Brain microvascular endothelial cell (primary cell): ENCODE measurements at regions not wholly inside any gene's neighbourhood (a gene's known extent, or its start where the extent isn't known, plus 50 kb on each side); places are given as distances from the start of the nearest gene placed in this dataset.

Experiments used
- DNase-seq: peaks from one replicate; pipeline ENCODE4 v3.0.0-alpha.2; 2020
- H3K27ac ChIP-seq: fragments of 250-450 bp; sonication (Bioruptor Pico); 2 replicates; pipeline ENCODE4 v1.5.1; 2020; ENCODE audit warnings: mild to moderate bottlenecking, moderate library complexity
- H3K27me3 ChIP-seq: fragments of 250-450 bp; sonication (Bioruptor Pico); replicated peaks from 2 replicates; pipeline ENCODE4 v1.5.1; 2020; ENCODE audit warnings: mild to moderate bottlenecking
- H3K36me3 ChIP-seq: fragments of 250-450 bp; sonication (Bioruptor Pico); replicated peaks from 2 replicates; pipeline ENCODE4 v1.5.1; 2020; ENCODE audit warnings: mild to moderate bottlenecking
- H3K4me3 ChIP-seq: 2 replicates; pipeline ENCODE4 v1.5.1; 2011; ENCODE audit warnings: low read depth, mild to moderate bottlenecking, control low read depth, low read length, moderate library complexity
- CTCF ChIP-seq: IDR thresholded peaks from 2 replicates; pipeline ENCODE4 v1.5.1; 2011; ENCODE audit warnings: low read depth, mild to moderate bottlenecking, moderate library complexity, low read length, control low read depth, inconsistent platforms; ENCODE audit errors: missing control alignments
- in situ Hi-C: cut with HindIII; loops from 2 replicates; pipeline ENCODE4 v1.10.0; 2017; ENCODE audit warnings: low sequenced_read_pairs, low pct_ligation_motif_present

- Histone ChIP-seq H3K27ac (no peak overlapping the region), H3K36me3 (no peaks in the 10 kb centered on the region), H3K4me3 (no peak overlapping the region), H3K27me3 (no peaks in the 10 kb centered on the region)
- no peak for DNase-seq
- in situ Hi-C loops, result no loop called here
- TF ChIP-seq CTCF, result no peak
Observed at GRCh38 chr1:209397371-209397770, 186.1 kb upstream of the CAMK1G start.

DNA sequence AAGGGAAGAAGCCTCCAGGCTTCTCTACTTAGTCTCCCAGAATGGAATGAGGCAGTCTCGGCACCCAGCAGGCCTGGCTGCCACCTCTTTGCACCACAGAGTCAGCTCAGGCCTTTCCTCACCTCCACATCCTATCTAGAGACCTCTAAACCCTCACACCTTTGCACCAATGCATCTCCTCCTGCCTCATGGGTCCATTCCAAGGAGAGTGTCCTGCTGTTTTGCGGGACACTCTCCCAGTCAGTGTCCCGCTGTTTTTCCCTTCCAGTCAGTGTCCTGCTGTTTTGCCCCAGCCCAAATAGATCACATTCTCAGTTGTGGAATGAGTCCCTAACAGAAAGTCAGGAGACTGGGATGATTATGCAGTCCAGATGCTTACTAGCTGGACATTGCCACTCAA lies 185.6 kb upstream of the CAMK1G start:
- in situ Hi-C loops, result no loop called here
- no peak overlapping the region for H3K27ac ChIP-seq
- H3K4me3 ChIP-seq, result no peak overlapping the region
- DNase-seq, result no peak
- no peaks in the 10 kb centered on the region for H3K36me3 ChIP-seq
- no peak for TF ChIP-seq CTCF
- H3K27me3 ChIP-seq, result no peaks in the 10 kb centered on the region

- peak; percentile 65 for DNase-seq
- H3K4me3 ChIP-seq, result no peak overlapping the region
- H3K36me3 ChIP-seq, result no peaks in the 10 kb centered on the region
- TF ChIP-seq CTCF, result no peak
- in situ Hi-C loops, result no loop called here
- peak overlapping the region; percentile 36 for H3K27ac ChIP-seq
- H3K27me3 ChIP-seq, result no peaks in the 10 kb centered on the region
Observed at GRCh38 chr1:209398313-209398991, 185.1 kb upstream of the CAMK1G start.

- no peak for DNase-seq
- in situ Hi-C loops, result no loop called here
- Histone ChIP-seq H3K27me3 (no peaks in the 10 kb centered on the region), H3K4me3 (no peak overlapping the region), H3K36me3 (no peaks in the 10 kb centered on the region), H3K27ac (no peak overlapping the region)
- no peak for TF ChIP-seq CTCF
Observed at GRCh38 chr1:209399800-209400199, 183.7 kb upstream of the CAMK1G start.

GRCh38 chr1:209400351-209401220 lies 182.9 kb upstream of the CAMK1G start:
- no peak for DNase-seq
- Histone ChIP-seq H3K4me3 (no peak overlapping the region), H3K36me3 (no peaks in the 10 kb centered on the region), H3K27ac (no peak overlapping the region), H3K27me3 (no peaks in the 10 kb centered on the region)
- in situ Hi-C loops, result no loop called here
- TF ChIP-seq CTCF, result no peak
